C4-2B (cell line): ENCODE measurements at regions not wholly inside any gene's neighbourhood (a gene's known extent, or its start where the extent isn't known, plus 50 kb on each side); places are given as distances from the start of the nearest gene placed in this dataset.

Source experiments
- ZFX ChIP-seq: fragments of 450-650 bp; IDR thresholded peaks from 2 replicates; pipeline ENCODE4 v1.6.1; 2017
- TF ChIP-seq, protein P1 (sequence below): fragments of 450-650 bp; conservative IDR thresholded peaks from 2 replicates; pipeline ENCODE4 v1.5.1; 2017; ENCODE audit warnings: mild to moderate bottlenecking

DNA sequence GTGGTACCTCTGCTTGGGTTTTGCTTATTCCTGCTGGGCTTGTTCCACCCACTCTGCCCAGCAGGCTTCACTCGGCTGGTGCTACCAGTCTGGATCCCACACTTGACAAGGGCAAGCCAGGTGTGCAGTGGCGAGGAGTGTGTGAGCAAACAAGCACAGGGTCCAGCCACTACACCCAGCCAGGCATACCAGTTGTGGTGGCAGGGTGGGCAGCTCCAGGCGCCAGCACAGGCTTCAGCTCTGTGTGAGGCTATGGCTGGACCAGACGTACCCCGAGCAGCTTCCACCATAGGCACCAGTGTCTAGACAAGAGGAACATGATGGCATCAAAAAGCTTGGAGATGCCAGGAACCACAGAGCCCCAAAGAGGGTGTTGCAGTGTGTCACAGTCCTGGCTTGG is 93.1 kb upstream of the GALNT5 start:
- TF ChIP-seq, protein P1, sequence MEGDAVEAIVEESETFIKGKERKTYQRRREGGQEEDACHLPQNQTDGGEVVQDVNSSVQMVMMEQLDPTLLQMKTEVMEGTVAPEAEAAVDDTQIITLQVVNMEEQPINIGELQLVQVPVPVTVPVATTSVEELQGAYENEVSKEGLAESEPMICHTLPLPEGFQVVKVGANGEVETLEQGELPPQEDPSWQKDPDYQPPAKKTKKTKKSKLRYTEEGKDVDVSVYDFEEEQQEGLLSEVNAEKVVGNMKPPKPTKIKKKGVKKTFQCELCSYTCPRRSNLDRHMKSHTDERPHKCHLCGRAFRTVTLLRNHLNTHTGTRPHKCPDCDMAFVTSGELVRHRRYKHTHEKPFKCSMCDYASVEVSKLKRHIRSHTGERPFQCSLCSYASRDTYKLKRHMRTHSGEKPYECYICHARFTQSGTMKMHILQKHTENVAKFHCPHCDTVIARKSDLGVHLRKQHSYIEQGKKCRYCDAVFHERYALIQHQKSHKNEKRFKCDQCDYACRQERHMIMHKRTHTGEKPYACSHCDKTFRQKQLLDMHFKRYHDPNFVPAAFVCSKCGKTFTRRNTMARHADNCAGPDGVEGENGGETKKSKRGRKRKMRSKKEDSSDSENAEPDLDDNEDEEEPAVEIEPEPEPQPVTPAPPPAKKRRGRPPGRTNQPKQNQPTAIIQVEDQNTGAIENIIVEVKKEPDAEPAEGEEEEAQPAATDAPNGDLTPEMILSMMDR: no peak
- TF ChIP-seq ZFX: no peak
